Tibial nerve (tissue), 4 donors: ENCODE measurements at regions not wholly inside any gene's neighbourhood (a gene's known extent, or its start where the extent isn't known, plus 50 kb on each side); places are given as distances from the start of the nearest gene placed in this dataset.
"Not testable (repeated sequence)": the region's sequence is repeated elsewhere in the genome, so short reads cannot be mapped to it uniquely, and the experiment has no call there.

Experiments
- DNase-seq, 2 donors: peaks; one replicate each; pipeline ENCODE4 v3.0.0-alpha.2; 2019; ENCODE audit warnings: low spot score in 2 of 2
- H3K27ac ChIP-seq, 4 donors: fragments of 200-600 bp; sonication (generic) in 3 of 4; one replicate each; pipeline ENCODE4 v1.5.1; 2017 to 2019; ENCODE audit warnings: mild to moderate bottlenecking in 1 of 4
- H3K27me3 ChIP-seq, 2 donors: fragments of 200-600 bp; sonication (generic) in 1 of 2; one replicate each; pipeline versions ENCODE4 v1.5.1 to v1.6.0; 2017 to 2019
- H3K36me3 ChIP-seq, 3 donors: fragments of 200-600 bp; sonication (generic); one replicate each; pipeline ENCODE4 v1.5.1; 2018 to 2019
- H3K4me1 ChIP-seq, 4 donors: fragments of 200-600 bp; sonication (generic) in 3 of 4; one replicate each; pipeline ENCODE4 v1.5.1; 2017 to 2019
- H3K4me3 ChIP-seq, 4 donors: fragments of 200-600 bp; sonication (generic) in 3 of 4; one replicate each; pipeline ENCODE4 v1.5.1; 2017 to 2019; ENCODE audit warnings: mild to moderate bottlenecking in 1 of 4, moderate library complexity in 1 of 4
- H3K9me3 ChIP-seq, 4 donors: fragments of 200-600 bp; sonication (generic) in 3 of 4; one replicate each; pipeline ENCODE4 v1.5.1; 2017 to 2019
- EP300 ChIP-seq, 2 donors: sonication (generic); formaldehyde crosslinking; IDR thresholded peaks; one replicate each; pipeline ENCODE4 v1.6.1; 2017; ENCODE audit warnings: antibody characterized with exemption in 2 of 2, mild to moderate bottlenecking in 1 of 2
- POLR2A ChIP-seq, 2 donors: fragments of 450-650 bp; IDR thresholded peaks; one replicate each; pipeline ENCODE4 v1.6.1; 2017; ENCODE audit warnings: antibody characterized with exemption in 2 of 2, mild to moderate bottlenecking in 2 of 2, moderate library complexity in 2 of 2
- WGBS, 2 donors: methylation state at CpG; one replicate each; pipeline ENCODE4 v1.1.5; 2018; 5-methylcytosine and 5-hydroxymethylcytosine counted together
- TF ChIP-seq, protein P1 (sequence below), 5 experiments: fragments of 200-600 bp in 3 of 5; fragments of 450-650 bp in 2 of 5; sonication (generic) in 3 of 5; IDR thresholded peaks; one replicate each; pipeline ENCODE4 v1.5.1; 2016 to 2019; ENCODE audit warnings: antibody characterized with exemption in 5 of 5, mild to moderate bottlenecking in 3 of 5, moderate library complexity in 2 of 5

DNA sequence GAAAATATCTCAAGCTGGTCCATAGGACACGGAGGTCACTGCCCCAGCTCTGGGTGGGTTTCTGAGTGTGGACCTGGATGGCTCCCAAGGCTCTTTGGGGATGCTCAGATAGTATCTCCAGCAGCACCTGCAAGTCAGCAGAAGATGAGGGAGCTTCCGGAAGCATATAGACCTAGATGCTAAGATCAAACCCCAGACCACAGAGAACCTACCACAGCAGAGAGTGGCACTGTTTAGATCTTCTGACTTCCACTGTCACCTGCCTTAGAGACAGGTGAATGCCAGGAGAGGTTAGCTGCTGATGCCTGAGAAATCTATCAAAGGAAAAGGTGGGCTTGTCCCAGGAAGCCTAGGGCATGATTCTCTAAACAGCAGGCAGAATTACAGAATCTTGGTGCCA, 105.7 kb upstream of the TRPM1 start:
- no peak for DNase-seq
- TF ChIP-seq EP300 (IDR thresholded peaks at IDR 0.05) (no peak), POLR2A (IDR thresholded peaks at IDR 0.05) (no peak)
- TF ChIP-seq, protein P1, sequence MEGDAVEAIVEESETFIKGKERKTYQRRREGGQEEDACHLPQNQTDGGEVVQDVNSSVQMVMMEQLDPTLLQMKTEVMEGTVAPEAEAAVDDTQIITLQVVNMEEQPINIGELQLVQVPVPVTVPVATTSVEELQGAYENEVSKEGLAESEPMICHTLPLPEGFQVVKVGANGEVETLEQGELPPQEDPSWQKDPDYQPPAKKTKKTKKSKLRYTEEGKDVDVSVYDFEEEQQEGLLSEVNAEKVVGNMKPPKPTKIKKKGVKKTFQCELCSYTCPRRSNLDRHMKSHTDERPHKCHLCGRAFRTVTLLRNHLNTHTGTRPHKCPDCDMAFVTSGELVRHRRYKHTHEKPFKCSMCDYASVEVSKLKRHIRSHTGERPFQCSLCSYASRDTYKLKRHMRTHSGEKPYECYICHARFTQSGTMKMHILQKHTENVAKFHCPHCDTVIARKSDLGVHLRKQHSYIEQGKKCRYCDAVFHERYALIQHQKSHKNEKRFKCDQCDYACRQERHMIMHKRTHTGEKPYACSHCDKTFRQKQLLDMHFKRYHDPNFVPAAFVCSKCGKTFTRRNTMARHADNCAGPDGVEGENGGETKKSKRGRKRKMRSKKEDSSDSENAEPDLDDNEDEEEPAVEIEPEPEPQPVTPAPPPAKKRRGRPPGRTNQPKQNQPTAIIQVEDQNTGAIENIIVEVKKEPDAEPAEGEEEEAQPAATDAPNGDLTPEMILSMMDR (IDR thresholded peaks at IDR 0.05) = no peak

GRCh38 chr15:31207861-31208260, 106.3 kb upstream of the TRPM1 start:
- H3K9me3 ChIP-seq, H3K4me3 ChIP-seq, DNase-seq, H3K36me3 ChIP-seq, H3K27me3 ChIP-seq, H3K27ac ChIP-seq, H3K4me1 ChIP-seq: not testable (repeated sequence)
- 85 to 100% methylated on average over 1 of the region's 1 CpG for WGBS, 2 donors

More for the DNA sequence above, 105.7 kb upstream of the TRPM1 start:
- peaks cover 0 to 4% (median 1%) of the 10 kb centered on the region in 4 donors for H3K4me1 ChIP-seq
- H3K27ac ChIP-seq = no peak overlapping the region
- WGBS, 2 donors = 83 to 94% methylated on average over 2 of the region's 2 CpGs
- peaks cover 0 to 8% (median 0%) of the 10 kb centered on the region in 4 donors for H3K9me3 ChIP-seq
- no peaks in the 10 kb centered on the region for H3K36me3 ChIP-seq
- no peak overlapping the region for H3K4me3 ChIP-seq
- H3K27me3 ChIP-seq = no peaks in the 10 kb centered on the region

GRCh38 chr15:31208817-31209216, 107.3 kb upstream of the TRPM1 start:
- WGBS, 2 donors = 73 to 77% methylated on average over 3 of the region's 3 CpGs
- no peaks in the 10 kb centered on the region for H3K36me3 ChIP-seq
- no peak overlapping the region for H3K27ac ChIP-seq
- TF ChIP-seq POLR2A (IDR thresholded peaks at IDR 0.05) (no peak), EP300 (IDR thresholded peaks at IDR 0.05) (no peak)
- TF ChIP-seq, protein P1 (IDR thresholded peaks at IDR 0.05) = no peak
- H3K4me3 ChIP-seq = no peak overlapping the region
- H3K4me1 ChIP-seq = peaks cover 0 to 13% (median 4%) of the 10 kb centered on the region in 4 donors
- no peaks in the 10 kb centered on the region for H3K27me3 ChIP-seq
- H3K9me3 ChIP-seq = peaks cover 0 to 8% (median 0%) of the 10 kb centered on the region in 4 donors
- DNase-seq = no peak

DNA sequence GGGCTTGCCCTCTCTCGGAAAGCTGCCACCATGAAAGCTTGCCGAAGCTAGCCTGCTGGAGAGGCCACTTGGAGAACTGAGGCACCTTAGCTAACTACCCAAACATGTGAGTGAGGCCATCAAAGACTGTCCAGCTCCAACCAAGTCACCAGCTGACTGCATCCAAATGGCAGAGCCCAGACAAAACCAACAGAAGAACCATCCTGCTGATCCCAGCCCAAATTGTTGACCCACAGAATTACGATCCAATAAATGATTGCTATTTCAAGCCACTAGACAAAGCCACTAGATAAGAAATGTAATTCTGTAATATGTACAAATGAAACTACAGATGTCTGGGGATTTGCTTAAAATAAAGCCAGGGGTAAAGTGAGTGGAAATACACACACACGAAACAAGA, 109.8 kb upstream of the TRPM1 start:
- Histone ChIP-seq H3K4me3 (no peak overlapping the region), H3K4me1 (peaks cover 0 to 34% (median 16%) of the 10 kb centered on the region in 4 donors), H3K27ac (no peak overlapping the region), H3K27me3 (no peaks in the 10 kb centered on the region), H3K36me3 (no peaks in the 10 kb centered on the region), H3K9me3 (peaks cover 0 to 8% (median 0%) of the 10 kb centered on the region in 4 donors)
- DNase-seq = no peak
- TF ChIP-seq, protein P1 (IDR thresholded peaks at IDR 0.05) = no peak
- TF ChIP-seq POLR2A (IDR thresholded peaks at IDR 0.05) (no peak), EP300 (IDR thresholded peaks at IDR 0.05) (no peak)
- 94 to 97% methylated on average over 4 of the region's 4 CpGs for WGBS, 2 donors

- peaks cover 0 to 45% (median 18%) of the 10 kb centered on the region in 4 donors for H3K4me1 ChIP-seq
- TF ChIP-seq EP300 (IDR thresholded peaks at IDR 0.05) (peak in 1 of 2 donors; percentile 47), POLR2A (IDR thresholded peaks at IDR 0.05) (no peak)
- no peaks in the 10 kb centered on the region for H3K36me3 ChIP-seq
- no peak for DNase-seq
- H3K4me3 ChIP-seq = no peak overlapping the region
- WGBS, 2 donors = 69% methylated on average over 10 of the region's 10 CpGs
- no peaks in the 10 kb centered on the region for H3K27me3 ChIP-seq
- peak overlapping the region in 3 of 4 donors; percentile 35 to 57 (median 46) for H3K27ac ChIP-seq
- peaks cover 0 to 8% (median 0%) of the 10 kb centered on the region in 4 donors for H3K9me3 ChIP-seq
These were observed 111.0 kb upstream of the TRPM1 start for GRCh38 chr15:31212326-31213080.

DNA sequence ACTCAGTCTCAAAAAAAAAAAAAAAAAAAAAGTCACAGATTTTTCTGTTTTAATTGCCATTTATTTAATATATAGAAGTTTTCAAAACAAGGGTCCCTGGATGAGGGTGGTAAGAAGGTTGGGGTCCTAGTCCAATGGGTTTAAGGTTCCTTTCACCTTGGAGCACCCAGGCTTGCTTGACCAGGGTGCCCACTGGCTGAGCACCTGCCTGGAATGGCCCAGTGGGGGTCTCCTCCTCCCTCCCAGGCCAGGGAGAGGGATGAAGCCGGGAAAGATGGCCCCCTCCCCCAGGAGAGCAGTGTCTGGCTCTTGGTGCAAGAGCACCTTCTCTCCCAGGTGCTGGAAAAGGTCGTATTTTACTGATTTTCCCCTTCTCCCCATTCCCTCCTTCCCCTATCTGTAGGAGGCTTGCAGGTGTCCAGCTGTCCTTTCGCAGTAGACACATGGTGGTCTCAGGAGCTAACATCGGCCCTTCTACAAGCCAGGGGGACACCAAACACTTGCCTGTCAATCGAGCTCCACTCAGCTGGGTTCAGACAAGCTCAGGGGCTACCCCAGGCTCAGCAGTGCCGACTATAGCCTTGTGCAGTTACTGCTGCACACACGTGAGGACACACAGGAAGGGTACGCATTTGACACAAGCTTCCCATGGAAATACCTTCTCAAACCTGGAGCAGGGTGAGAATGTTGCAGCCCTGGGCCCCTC, 112.3 kb upstream of the KLF13 start:
- DNase-seq = no peak
- 81 to 86% methylated on average over 8 of the region's 8 CpGs for WGBS, 2 donors
- Histone ChIP-seq H3K36me3 (no peaks in the 10 kb centered on the region), H3K27me3 (no peaks in the 10 kb centered on the region), H3K4me3 (no peak overlapping the region), H3K27ac (peak overlapping the region; percentile 90 to 99 (median 96)), H3K4me1 (peaks cover 0 to 55% (median 16%) of the 10 kb centered on the region in 4 donors), H3K9me3 (peaks cover 0 to 8% (median 0%) of the 10 kb centered on the region in 4 donors)
- TF ChIP-seq, protein P1 (IDR thresholded peaks at IDR 0.05) = no peak
- TF ChIP-seq POLR2A (IDR thresholded peaks at IDR 0.05) (no peak), EP300 (IDR thresholded peaks at IDR 0.05) (no peak)
